BE2C (cell line): ENCODE measurements at regions not wholly inside any gene's neighbourhood (a gene's known extent, or its start where the extent isn't known, plus 50 kb on each side); places are given as distances from the start of the nearest gene placed in this dataset.

Experiments
- DNase-seq: peaks from one replicate; pipeline ENCODE4 v3.0.0-alpha.2; 2020
- H3K27me3 ChIP-seq: fragments of 250-450 bp; sonication (Bioruptor Pico); 2 replicates; pipeline ENCODE4 v1.5.1; 2020; ENCODE audit warnings: mild to moderate bottlenecking
- H3K36me3 ChIP-seq: fragments of 250-450 bp; sonication (Bioruptor Pico); 2 replicates; pipeline ENCODE4 v1.5.1; 2020; ENCODE audit warnings: mild to moderate bottlenecking
- H3K4me1 ChIP-seq: fragments of 250-450 bp; sonication (Bioruptor Pico); 2 replicates; pipeline ENCODE4 v1.5.1; 2020
- H3K4me3 ChIP-seq: 2 replicates; pipeline ENCODE4 v1.5.1; 2011; ENCODE audit warnings: low read depth, low read length
- H3K9me3 ChIP-seq: fragments of 250-450 bp; sonication (Bioruptor Pico); 2 replicates; pipeline ENCODE4 v1.5.1; 2020
- TF ChIP-seq, protein P1 (sequence below): IDR thresholded peaks from 2 replicates; pipeline ENCODE4 v1.5.1; 2012; ENCODE audit warnings: mild to moderate bottlenecking, low read depth, low read length

DNA sequence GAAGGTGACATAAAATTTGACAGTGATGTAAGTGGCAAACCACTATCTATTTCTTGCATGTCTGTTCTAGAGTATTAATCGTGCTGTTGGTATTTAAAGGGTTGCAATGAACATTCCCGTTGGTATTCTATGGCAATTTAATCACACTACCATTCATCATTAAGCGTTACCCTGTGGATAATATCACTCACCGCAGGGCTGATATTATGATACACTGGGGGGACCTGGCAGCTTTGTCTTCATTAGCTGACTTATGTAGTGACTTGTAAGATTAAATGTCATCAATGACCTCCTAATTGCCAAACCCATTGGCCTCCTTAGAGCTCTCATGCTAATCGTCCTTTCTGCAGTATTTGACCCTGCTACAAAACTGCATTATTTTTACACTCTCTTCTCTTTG lies 624.5 kb upstream of the VSTM2A start:
- TF ChIP-seq, protein P1, sequence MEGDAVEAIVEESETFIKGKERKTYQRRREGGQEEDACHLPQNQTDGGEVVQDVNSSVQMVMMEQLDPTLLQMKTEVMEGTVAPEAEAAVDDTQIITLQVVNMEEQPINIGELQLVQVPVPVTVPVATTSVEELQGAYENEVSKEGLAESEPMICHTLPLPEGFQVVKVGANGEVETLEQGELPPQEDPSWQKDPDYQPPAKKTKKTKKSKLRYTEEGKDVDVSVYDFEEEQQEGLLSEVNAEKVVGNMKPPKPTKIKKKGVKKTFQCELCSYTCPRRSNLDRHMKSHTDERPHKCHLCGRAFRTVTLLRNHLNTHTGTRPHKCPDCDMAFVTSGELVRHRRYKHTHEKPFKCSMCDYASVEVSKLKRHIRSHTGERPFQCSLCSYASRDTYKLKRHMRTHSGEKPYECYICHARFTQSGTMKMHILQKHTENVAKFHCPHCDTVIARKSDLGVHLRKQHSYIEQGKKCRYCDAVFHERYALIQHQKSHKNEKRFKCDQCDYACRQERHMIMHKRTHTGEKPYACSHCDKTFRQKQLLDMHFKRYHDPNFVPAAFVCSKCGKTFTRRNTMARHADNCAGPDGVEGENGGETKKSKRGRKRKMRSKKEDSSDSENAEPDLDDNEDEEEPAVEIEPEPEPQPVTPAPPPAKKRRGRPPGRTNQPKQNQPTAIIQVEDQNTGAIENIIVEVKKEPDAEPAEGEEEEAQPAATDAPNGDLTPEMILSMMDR = no peak
- H3K4me1 ChIP-seq = no peaks in the 10 kb centered on the region
- no peak for DNase-seq
- no peak overlapping the region for H3K4me3 ChIP-seq
- no peaks in the 10 kb centered on the region for H3K27me3 ChIP-seq
- no peaks in the 10 kb centered on the region for H3K36me3 ChIP-seq
- no peaks in the 10 kb centered on the region for H3K9me3 ChIP-seq

DNA sequence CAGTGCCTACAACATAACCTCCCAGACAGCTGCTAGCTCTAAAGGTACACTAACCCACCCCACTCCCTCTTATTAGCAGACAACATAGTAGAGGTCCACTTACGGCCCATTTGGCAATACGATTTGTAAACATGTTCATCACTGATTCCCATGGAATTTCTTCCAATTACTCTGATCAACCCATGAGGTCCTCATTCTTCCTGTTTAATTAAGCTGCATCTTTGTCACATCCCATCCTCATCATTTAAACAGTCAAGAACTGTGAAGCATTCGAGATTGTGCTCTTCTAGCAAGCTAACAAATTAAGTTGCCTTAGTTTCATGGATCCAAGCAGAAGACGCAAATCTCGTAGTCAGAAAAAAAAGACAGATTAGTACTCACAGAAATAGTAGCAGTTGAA lies 622.2 kb upstream of the VSTM2A start:
- no peak overlapping the region for H3K4me3 ChIP-seq
- H3K27me3 ChIP-seq = no peaks in the 10 kb centered on the region
- no peaks in the 10 kb centered on the region for H3K9me3 ChIP-seq
- TF ChIP-seq, protein P1 = no peak
- no peaks in the 10 kb centered on the region for H3K36me3 ChIP-seq
- no peak for DNase-seq
- H3K4me1 ChIP-seq = no peaks in the 10 kb centered on the region

DNA sequence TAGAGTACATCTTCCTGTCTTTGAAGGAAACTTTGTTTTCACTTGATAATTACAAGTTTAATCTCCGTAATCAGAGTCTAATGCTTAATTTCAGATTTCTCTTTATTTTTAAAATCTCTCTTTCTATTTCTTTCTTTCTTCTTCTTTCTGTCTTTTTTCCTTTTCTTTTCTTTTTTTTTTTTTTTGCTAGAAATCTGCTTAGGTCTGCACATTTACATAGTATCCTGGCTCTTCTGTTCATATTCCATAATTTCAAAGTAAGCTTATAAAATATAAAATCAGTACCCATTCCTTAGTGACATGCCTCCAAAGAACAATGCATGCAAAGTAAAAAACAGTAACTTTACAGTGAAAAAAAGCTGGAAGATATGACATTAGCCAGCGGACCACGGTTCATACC lies 601.7 kb upstream of the VSTM2A start:
- DNase-seq = no peak
- H3K4me1 ChIP-seq = no peaks in the 10 kb centered on the region
- H3K9me3 ChIP-seq = no peaks in the 10 kb centered on the region
- TF ChIP-seq, protein P1 = no peak
- no peak overlapping the region for H3K4me3 ChIP-seq
- no peaks in the 10 kb centered on the region for H3K36me3 ChIP-seq
- no peaks in the 10 kb centered on the region for H3K27me3 ChIP-seq

DNA sequence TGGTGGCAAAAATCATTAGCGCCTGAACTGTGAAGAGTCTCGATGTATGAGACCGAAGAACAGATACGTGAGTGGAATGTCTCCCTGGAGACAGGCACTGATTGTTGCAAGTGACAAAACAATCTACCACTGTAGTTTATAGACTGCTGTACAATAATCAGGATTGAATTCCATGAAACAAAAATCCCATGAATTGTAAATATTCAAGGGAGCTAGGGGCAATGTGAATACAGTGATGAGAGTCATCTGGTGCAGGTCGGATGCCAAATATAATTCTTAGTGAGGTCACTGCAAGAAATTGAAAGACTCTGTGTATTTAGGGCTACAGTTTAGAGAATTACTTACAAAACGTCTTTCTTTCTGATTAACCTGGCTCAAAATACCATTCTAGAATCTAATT lies 594.4 kb upstream of the VSTM2A start:
- no peak for DNase-seq
- Histone ChIP-seq H3K27me3 (no peaks in the 10 kb centered on the region), H3K4me3 (no peak overlapping the region), H3K4me1 (no peaks in the 10 kb centered on the region), H3K9me3 (no peaks in the 10 kb centered on the region), H3K36me3 (no peaks in the 10 kb centered on the region)
- TF ChIP-seq, protein P1 = no peak

DNA sequence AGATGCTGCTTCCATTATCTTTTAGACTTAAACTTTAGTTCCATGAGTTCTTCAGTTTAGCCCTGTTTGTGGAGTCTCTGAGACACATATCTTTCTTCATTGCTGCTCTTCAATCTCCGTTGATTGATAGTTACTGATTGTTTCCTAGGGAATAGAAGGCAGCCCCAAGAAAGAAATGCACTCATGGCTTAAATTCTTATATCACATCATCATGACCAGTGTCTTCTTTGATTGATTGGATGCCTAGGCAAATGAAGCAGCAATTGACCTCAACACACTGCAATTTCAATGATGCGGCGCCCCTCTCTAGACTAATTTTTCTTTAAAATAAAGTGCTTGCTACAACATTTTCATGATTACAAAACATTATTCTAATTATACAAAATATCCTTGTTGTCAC lies 576.5 kb upstream of the VSTM2A start:
- H3K36me3 ChIP-seq = no peaks in the 10 kb centered on the region
- TF ChIP-seq, protein P1 = no peak
- H3K4me3 ChIP-seq = no peak overlapping the region
- no peaks in the 10 kb centered on the region for H3K27me3 ChIP-seq
- no peaks in the 10 kb centered on the region for H3K9me3 ChIP-seq
- DNase-seq = no peak
- no peaks in the 10 kb centered on the region for H3K4me1 ChIP-seq

DNA sequence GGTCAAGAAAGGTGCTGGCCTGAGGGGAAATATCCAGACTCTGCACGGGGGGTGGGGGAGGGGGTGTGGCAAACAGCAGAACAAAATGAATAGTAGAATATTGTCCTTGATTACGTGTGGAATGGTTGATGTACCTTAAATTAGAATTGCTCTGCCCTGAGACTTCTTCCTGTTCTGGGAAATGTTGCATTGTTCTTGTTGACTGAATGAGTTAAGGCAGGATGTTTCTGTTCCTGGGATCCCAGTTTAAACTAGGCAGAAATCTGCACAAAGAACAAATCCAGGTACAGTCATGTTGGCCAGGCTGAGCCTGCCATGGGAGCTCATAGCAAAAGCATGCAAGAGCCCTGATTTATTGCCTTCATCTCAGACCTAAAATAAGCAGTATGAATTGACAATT lies 558.7 kb upstream of the VSTM2A start:
- DNase-seq = no peak
- no peaks in the 10 kb centered on the region for H3K27me3 ChIP-seq
- H3K4me3 ChIP-seq = no peak overlapping the region
- no peaks in the 10 kb centered on the region for H3K9me3 ChIP-seq
- H3K4me1 ChIP-seq = no peaks in the 10 kb centered on the region
- TF ChIP-seq, protein P1 = no peak
- no peaks in the 10 kb centered on the region for H3K36me3 ChIP-seq
